T-cell (primary cell): ENCODE measurements at regions not wholly inside any gene's neighbourhood (a gene's known extent, or its start where the extent isn't known, plus 50 kb on each side); places are given as distances from the start of the nearest gene placed in this dataset.

ENCODE experiments used
- ATAC-seq, 4 experiments: fragments of 200-7000 bp in 3 of 4; fragments of 150-1000 bp in 1 of 4; cut with Tn5 transposase; replicated peaks in 1 of 4; 1 replicate in 3 of 4; 2 replicates in 1 of 4; pipeline ENCODE4 v1.10.0; 2021; ENCODE audit warnings: moderate library complexity in 3 of 4, mild to moderate bottlenecking in 2 of 4, moderate number of reproducible peaks in 1 of 4
- CTCF ChIA-PET, 2 donors: fragments of 300-600 bp; sonication (Branson Sonifier 250); formaldehyde crosslinking; loops; one replicate each; lab custom pipeline; 2022; ENCODE audit warnings: antibody characterized with exemption in 2 of 2; lab: Charles Lee
- POLR2A ChIA-PET, 2 donors: fragments of 300-600 bp; sonication (Branson Sonifier 250); formaldehyde crosslinking; loops; one replicate each; lab custom pipeline; 2022; ENCODE audit warnings: antibody characterized with exemption in 2 of 2; lab: Charles Lee
- DNase-seq, 35 experiments: peaks; one replicate each; pipeline versions ENCODE4 v3.0.0 to v3.0.0-alpha.2; 2013 to 2023
- H3K27ac ChIP-seq: one replicate; pipeline ENCODE4 v1.5.1; 2013; ENCODE audit warnings: low read length
- H3K27me3 ChIP-seq, 2 experiments: replicated peaks in 1 of 2; 1 replicate in 1 of 2; 2 replicates in 1 of 2; pipeline versions ENCODE4 v1.6.1 to v1.7.0; 2013; ENCODE audit warnings: low read length in 1 of 2, mixed read lengths in 1 of 2; ENCODE audit not compliant: control insufficient read depth in 2 of 2, insufficient read depth in 2 of 2; ENCODE audit errors: extremely low read depth in 1 of 2
- H3K36me3 ChIP-seq, 2 donors: 1 replicate in 1 of 2; 2 replicates in 1 of 2; pipeline versions ENCODE4 v1.6.1 to v1.7.0; 2013; ENCODE audit warnings: low read length in 1 of 2; ENCODE audit not compliant: control insufficient read depth in 2 of 2, insufficient read depth in 1 of 2; ENCODE audit errors: extremely low read depth in 1 of 2
- H3K4me1 ChIP-seq, 2 experiments: 1 replicate in 1 of 2; 2 replicates in 1 of 2; pipeline versions ENCODE4 v1.6.1 to v1.7.0; 2013; ENCODE audit warnings: low read length in 2 of 2, mixed read lengths in 1 of 2; ENCODE audit not compliant: insufficient read depth in 2 of 2, control insufficient read depth in 1 of 2; ENCODE audit errors: extremely low read depth in 1 of 2
- H3K4me3 ChIP-seq, 2 donors: 1 replicate in 1 of 2; 2 replicates in 1 of 2; pipeline versions ENCODE4 v1.5.1 to v1.7.0; 2013; ENCODE audit warnings: mild to moderate bottlenecking in 2 of 2, low read length in 1 of 2, moderate library complexity in 1 of 2; ENCODE audit not compliant: control insufficient read depth in 1 of 2; ENCODE audit errors: extremely low read depth in 1 of 2
- H3K9me3 ChIP-seq: 2 replicates; pipeline ENCODE4 v1.7.0; 2013
- H3K27ac Mint-ChIP-seq, 2 donors: one replicate each; pipeline ENCODE4 v1.8.0; 2020 to 2021; ENCODE audit warnings: mild to moderate bottlenecking in 2 of 2, mixed read lengths in 2 of 2
- H3K27me3 Mint-ChIP-seq, 2 donors: one replicate each; pipeline ENCODE4 v1.8.0; 2021 to 2022; ENCODE audit warnings: mixed read lengths in 2 of 2
- H3K36me3 Mint-ChIP-seq: one replicate; pipeline ENCODE4 v1.8.0; 2021; ENCODE audit warnings: mixed read lengths
- H3K4me1 Mint-ChIP-seq, 3 donors: one replicate each; pipeline ENCODE4 v1.8.0; 2020 to 2022; ENCODE audit warnings: mixed read lengths in 3 of 3, mild to moderate bottlenecking in 1 of 3
- H3K4me3 Mint-ChIP-seq, 3 donors: one replicate each; pipeline ENCODE4 v1.8.0; 2020 to 2022; ENCODE audit warnings: mild to moderate bottlenecking in 3 of 3, mixed read lengths in 3 of 3, moderate library complexity in 3 of 3
- H3K9me3 Mint-ChIP-seq, 3 donors: one replicate each; pipeline ENCODE4 v1.8.0; 2020 to 2022; ENCODE audit warnings: mixed read lengths in 3 of 3
- WGBS: methylation state at CpG from one replicate; pipeline ENCODE4 v1.1.5; 2013; ENCODE audit warnings: missing lambda C conversion rate; ENCODE audit not compliant: insufficient coverage; 5-methylcytosine and 5-hydroxymethylcytosine counted together

DNA sequence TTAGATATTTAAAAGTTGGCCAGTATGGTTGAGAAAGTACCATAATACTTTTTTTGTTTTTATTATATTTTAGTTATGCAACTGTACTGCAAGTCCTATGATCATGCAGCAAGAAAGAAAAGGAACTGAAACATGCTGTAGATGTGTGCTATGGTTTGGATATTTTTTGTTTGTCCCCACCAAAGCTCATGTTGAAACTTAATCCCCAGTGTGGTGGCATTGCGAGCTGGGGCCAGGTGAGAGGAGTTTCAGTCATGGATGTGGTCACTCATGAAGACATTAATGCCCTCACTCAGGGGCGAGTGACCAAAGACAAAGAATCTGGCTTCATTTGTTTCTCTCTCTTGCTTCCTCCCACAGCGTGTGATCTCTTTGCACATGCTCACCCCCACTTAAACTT is 393.9 kb downstream of the PAX1 start:
- CTCF ChIA-PET, result no interaction called here

DNA sequence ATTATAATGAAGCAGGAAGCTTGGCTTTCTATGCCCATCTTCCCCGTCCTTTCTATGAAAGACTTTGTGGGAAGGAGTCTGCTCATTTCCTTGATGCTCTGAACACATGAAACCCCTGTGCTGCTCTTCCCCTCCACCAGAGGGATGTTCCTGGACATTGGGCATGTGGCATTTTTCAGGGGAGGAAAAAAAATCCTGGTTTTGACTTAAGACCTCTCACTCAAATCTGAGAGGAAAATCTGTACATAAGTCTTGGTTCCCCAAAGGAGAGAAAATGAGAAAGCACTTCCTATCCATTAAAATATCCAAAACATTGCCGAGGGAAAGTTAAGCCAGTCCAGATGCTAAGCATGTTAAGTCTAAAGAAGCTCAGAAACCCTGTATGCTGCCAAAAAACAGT is 393.0 kb downstream of the PAX1 start:
- H3K27ac ChIP-seq, result no peak overlapping the region
- WGBS, result 100% methylated on average over 1 of the region's 2 CpGs
- H3K9me3 Mint-ChIP-seq, result peaks cover 15 to 28% (median 22%) of the 10 kb centered on the region in 3 donors
- H3K27me3 ChIP-seq, result no peaks in the 10 kb centered on the region
- no peak overlapping the region for H3K4me3 ChIP-seq
- no peaks in the 10 kb centered on the region for H3K36me3 Mint-ChIP-seq
- CTCF ChIA-PET, result no interaction called here
- H3K36me3 ChIP-seq, result no peaks in the 10 kb centered on the region
- POLR2A ChIA-PET, result no interaction called here
- H3K4me3 Mint-ChIP-seq, result no peak overlapping the region
- no peak for DNase-seq
- no peaks in the 10 kb centered on the region for H3K27me3 Mint-ChIP-seq
- H3K27ac Mint-ChIP-seq, result no peak overlapping the region
- no peaks in the 10 kb centered on the region for H3K4me1 ChIP-seq
- no peaks in the 10 kb centered on the region for H3K4me1 Mint-ChIP-seq
- H3K9me3 ChIP-seq, result peaks cover under 1% of the 10 kb centered on the region
- ATAC-seq, result no peak

More for the DNA sequence above, 393.9 kb downstream of the PAX1 start:
- POLR2A ChIA-PET, result no interaction called here
- Histone ChIP-seq H3K4me1 (no peaks in the 10 kb centered on the region), H3K27ac (no peak overlapping the region), H3K4me3 (no peak overlapping the region), H3K9me3 (no peaks in the 10 kb centered on the region), H3K27me3 (no peaks in the 10 kb centered on the region), H3K36me3 (no peaks in the 10 kb centered on the region)
- Mint-ChIP-seq H3K4me1 (no peaks in the 10 kb centered on the region), H3K27ac (no peak overlapping the region), H3K27me3 (no peaks in the 10 kb centered on the region), H3K9me3 (peaks cover 13 to 26% (median 19%) of the 10 kb centered on the region in 3 donors), H3K4me3 (no peak overlapping the region), H3K36me3 (no peaks in the 10 kb centered on the region)
- ATAC-seq (no peak), DNase-seq (no peak)
- WGBS, result 92% methylated on average over 2 of the region's 3 CpGs

DNA sequence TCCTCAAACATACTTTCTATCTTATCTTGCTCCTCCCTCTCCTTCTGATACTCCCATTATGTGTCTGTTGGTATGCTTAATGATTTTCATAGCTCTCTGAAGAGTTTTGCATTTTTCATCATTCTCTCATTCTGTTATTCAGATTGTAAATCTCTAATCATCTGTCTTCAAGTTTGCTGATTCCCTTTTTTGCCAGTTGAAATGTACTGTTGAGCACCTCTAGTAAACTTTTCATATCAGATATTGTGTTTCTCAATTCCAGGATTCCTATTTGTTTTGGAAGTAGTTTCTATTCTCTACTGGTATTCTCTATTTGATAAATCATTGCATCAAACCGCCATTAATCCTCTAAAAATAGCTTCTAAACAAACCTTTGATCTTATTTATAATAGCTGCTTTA is 387.7 kb downstream of the PAX1 start:
- no CpG with 5 or more reads among the region's 1 CpG for WGBS
- no peak for ATAC-seq
- H3K27ac ChIP-seq, result no peak overlapping the region
- Mint-ChIP-seq H3K36me3 (no peaks in the 10 kb centered on the region), H3K27me3 (no peaks in the 10 kb centered on the region), H3K9me3 (peaks cover 21 to 45% (median 24%) of the 10 kb centered on the region in 3 donors), H3K4me1 (no peaks in the 10 kb centered on the region), H3K27ac (no peak overlapping the region), H3K4me3 (no peak overlapping the region)
- ChIA-PET POLR2A (no interaction called here), CTCF (no interaction called here)
- H3K36me3 ChIP-seq, result no peaks in the 10 kb centered on the region
- H3K9me3 ChIP-seq, result peaks cover 3% of the 10 kb centered on the region
- no peak for DNase-seq
- no peak overlapping the region for H3K4me3 ChIP-seq
- no peaks in the 10 kb centered on the region for H3K4me1 ChIP-seq
- no peaks in the 10 kb centered on the region for H3K27me3 ChIP-seq

DNA sequence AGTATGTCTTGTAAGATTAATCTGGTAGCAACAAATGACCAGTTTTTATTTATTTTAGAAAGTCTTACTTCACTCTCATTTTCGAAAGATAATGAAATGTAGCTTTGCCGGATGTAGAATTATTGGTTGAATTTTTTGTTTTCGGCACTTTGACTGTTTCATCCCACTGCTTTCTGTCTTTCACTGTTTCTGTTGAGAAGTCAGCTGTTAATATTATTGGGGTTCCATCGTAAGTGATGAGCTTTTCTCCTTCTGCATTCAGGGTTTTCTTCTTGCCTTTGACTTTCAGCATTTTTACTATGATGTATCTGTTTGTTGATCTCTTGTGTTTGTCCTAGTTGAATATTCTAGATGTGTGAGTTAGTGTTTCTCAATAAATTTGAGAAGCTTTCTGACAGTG is 383.4 kb downstream of the PAX1 start:
- Histone ChIP-seq H3K27me3 (no peaks in the 10 kb centered on the region), H3K36me3 (no peaks in the 10 kb centered on the region), H3K4me3 (no peak overlapping the region), H3K27ac (no peak overlapping the region), H3K9me3 (peaks cover 3% of the 10 kb centered on the region), H3K4me1 (no peaks in the 10 kb centered on the region)
- Mint-ChIP-seq H3K9me3 (peaks cover 13 to 38% (median 24%) of the 10 kb centered on the region in 3 donors), H3K36me3 (no peaks in the 10 kb centered on the region), H3K27ac (no peak overlapping the region), H3K4me3 (no peak overlapping the region), H3K4me1 (no peaks in the 10 kb centered on the region), H3K27me3 (no peaks in the 10 kb centered on the region)
- no peak for DNase-seq
- POLR2A ChIA-PET, result no interaction called here
- ATAC-seq, result no peak
- CTCF ChIA-PET, result no interaction called here
- WGBS, result 100% methylated on average over 2 of the region's 4 CpGs

DNA sequence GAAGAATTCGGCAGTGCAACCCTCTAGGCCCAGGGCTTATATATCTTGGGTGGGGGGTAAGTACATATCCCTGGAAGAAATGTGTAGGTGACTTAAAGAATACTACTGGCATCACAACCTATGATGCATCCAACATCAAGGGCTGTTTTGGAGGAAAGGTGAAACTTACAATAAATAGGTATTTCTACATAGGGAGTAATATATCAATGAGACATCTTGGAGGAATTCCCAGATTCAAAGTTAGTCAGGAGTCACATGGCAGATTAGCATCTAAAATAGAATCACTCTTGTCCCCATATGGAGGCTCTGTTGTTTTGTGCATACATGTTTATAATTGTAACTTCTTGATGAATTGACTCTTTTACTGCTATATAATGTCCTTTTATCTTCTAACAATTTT is 375.5 kb downstream of the PAX1 start:
- Histone ChIP-seq H3K4me1 (no peaks in the 10 kb centered on the region), H3K27ac (no peak overlapping the region), H3K9me3 (no peaks in the 10 kb centered on the region), H3K36me3 (no peaks in the 10 kb centered on the region), H3K4me3 (no peak overlapping the region), H3K27me3 (no peaks in the 10 kb centered on the region)
- no peaks in the 10 kb centered on the region for H3K4me1 Mint-ChIP-seq
- ATAC-seq (no peak), DNase-seq (no peak)
- no peak overlapping the region for H3K4me3 Mint-ChIP-seq
- 20% methylated on average over 1 of the region's 1 CpG for whole genome bisulfite sequencing
- no peaks in the 10 kb centered on the region for H3K36me3 Mint-ChIP-seq
- CTCF ChIA-PET, result no interaction called here
- no peaks in the 10 kb centered on the region for H3K27me3 Mint-ChIP-seq
- no peak overlapping the region for H3K27ac Mint-ChIP-seq
- peaks cover 7 to 20% (median 8%) of the 10 kb centered on the region in 3 donors for H3K9me3 Mint-ChIP-seq
- POLR2A ChIA-PET, result no interaction called here

DNA sequence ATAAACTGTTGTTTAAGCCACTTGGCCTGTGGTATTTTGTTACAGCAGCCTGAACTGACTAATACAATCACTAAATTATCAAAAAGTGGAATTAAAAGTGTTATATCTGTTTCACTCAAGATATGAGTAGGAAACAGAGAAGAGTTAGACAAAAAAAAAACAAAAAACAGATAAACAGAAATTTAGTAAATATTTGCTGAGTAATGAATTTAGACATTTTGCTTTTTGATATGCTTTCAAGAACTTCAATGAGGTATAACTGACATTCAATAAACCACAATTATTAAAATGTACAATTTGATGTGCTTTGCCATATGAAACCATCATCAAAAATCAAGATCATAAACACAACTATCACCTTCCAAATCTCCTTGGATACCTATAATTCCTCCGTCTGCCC is 369.2 kb downstream of the PAX1 start:
- no peaks in the 10 kb centered on the region for H3K27me3 Mint-ChIP-seq
- no peak overlapping the region for H3K27ac Mint-ChIP-seq
- no peaks in the 10 kb centered on the region for H3K36me3 Mint-ChIP-seq
- ATAC-seq, result no peak
- peaks cover 3 to 15% (median 14%) of the 10 kb centered on the region in 3 donors for H3K9me3 Mint-ChIP-seq
- Histone ChIP-seq H3K36me3 (no peaks in the 10 kb centered on the region), H3K27ac (no peak overlapping the region), H3K27me3 (no peaks in the 10 kb centered on the region), H3K9me3 (no peaks in the 10 kb centered on the region), H3K4me3 (no peak overlapping the region), H3K4me1 (no peaks in the 10 kb centered on the region)
- DNase-seq, result no peak
- POLR2A ChIA-PET, result no interaction called here
- CTCF ChIA-PET, result no interaction called here
- H3K4me3 Mint-ChIP-seq, result no peak overlapping the region
- H3K4me1 Mint-ChIP-seq, result no peaks in the 10 kb centered on the region
- no CpG with 5 or more reads among the region's 1 CpG for WGBS

DNA sequence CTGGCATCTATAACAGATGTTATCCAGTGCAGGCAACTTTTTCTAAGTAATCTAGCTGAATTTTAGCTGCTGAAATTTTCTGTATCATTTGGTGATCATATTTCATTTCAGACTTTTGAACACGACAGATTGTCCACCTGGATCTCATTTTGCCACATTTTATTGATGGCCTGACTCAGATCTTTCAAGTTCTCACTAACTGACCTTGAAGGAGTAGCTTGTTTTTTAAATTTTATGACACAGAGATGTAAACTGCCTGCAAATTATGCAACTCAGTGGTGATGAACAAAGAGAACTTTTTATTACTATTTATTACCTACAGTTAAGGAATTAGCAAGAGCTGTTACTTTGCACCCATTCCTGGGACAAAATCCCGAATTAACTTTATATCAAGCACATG is 366.4 kb downstream of the PAX1 start:
- H3K4me3 Mint-ChIP-seq, result no peak overlapping the region
- ATAC-seq (no peak), DNase-seq (no peak)
- no peak overlapping the region for H3K27ac Mint-ChIP-seq
- H3K36me3 Mint-ChIP-seq, result no peaks in the 10 kb centered on the region
- no CpG with 5 or more reads among the region's 2 CpGs for WGBS
- no peaks in the 10 kb centered on the region for H3K27me3 Mint-ChIP-seq
- no peaks in the 10 kb centered on the region for H3K4me1 ChIP-seq
- H3K9me3 Mint-ChIP-seq, result peaks cover 12 to 21% (median 20%) of the 10 kb centered on the region in 3 donors
- H3K4me3 ChIP-seq, result no peak overlapping the region
- no peaks in the 10 kb centered on the region for H3K27me3 ChIP-seq
- POLR2A ChIA-PET, result no interaction called here
- no peaks in the 10 kb centered on the region for H3K9me3 ChIP-seq
- CTCF ChIA-PET, result no interaction called here
- no peaks in the 10 kb centered on the region for H3K4me1 Mint-ChIP-seq
- H3K36me3 ChIP-seq, result no peaks in the 10 kb centered on the region
- no peak overlapping the region for H3K27ac ChIP-seq
